H1 (cell line): ENCODE measurements at regions not wholly inside any gene's neighbourhood (a gene's known extent, or its start where the extent isn't known, plus 50 kb on each side); places are given as distances from the start of the nearest gene placed in this dataset.
A peak's percentile ranks its signal among the peaks of the same experiment; 100 is the strongest.

Experiments used
- CTCF ChIA-PET: fragments of 300-600 bp; sonication (Branson Sonifier 250); formaldehyde crosslinking; loops from one replicate; lab custom pipeline; 2021; ENCODE audit not compliant: partially characterized antibody; lab: Charles Lee
- POLR2A ChIA-PET: fragments of 300-600 bp; sonication (Branson Sonifier 250); formaldehyde crosslinking; loops from one replicate; lab custom pipeline; 2021; ENCODE audit warnings: inconsistent platforms; ENCODE audit not compliant: partially characterized antibody; lab: Charles Lee
- DNase-seq, 2 experiments: peaks; one replicate each; pipeline versions ENCODE4 v3.0.0 to v3.0.0-alpha.2; 2010 to 2022; ENCODE audit warnings: low spot score in 2 of 2, low read depth in 1 of 2, mixed read lengths in 1 of 2
- FAIRE-seq: peaks from 2 replicates; lab custom pipeline; 2011; peaks lifted over from hg19 to GRCh38; lab: Jason Lieb, UNC
- H2AFZ ChIP-seq: 2 replicates; pipeline ENCODE4 v1.8.1; 2012; ENCODE audit warnings: low read length, inconsistent platforms
- H2AK5ac ChIP-seq: 2 replicates; pipeline ENCODE4 v1.6.1; 2013; ENCODE audit warnings: low read depth, low read length
- H2BK120ac ChIP-seq: replicated peaks from 2 replicates; pipeline ENCODE3; 2013; ENCODE audit warnings: low read depth, low read length, inconsistent platforms
- H2BK12ac ChIP-seq: 2 replicates; pipeline ENCODE4 v1.6.1; 2013; ENCODE audit warnings: low read depth, low read length
- H2BK15ac ChIP-seq: 2 replicates; pipeline ENCODE4 v1.6.1; 2013; ENCODE audit warnings: low read length
- H2BK20ac ChIP-seq: 2 replicates; pipeline ENCODE4 v1.6.1; 2013; ENCODE audit warnings: low read length
- H2BK5ac ChIP-seq: 2 replicates; pipeline ENCODE4 v1.6.1; 2013; ENCODE audit warnings: low read depth, low read length
- H3K14ac ChIP-seq: 2 replicates; pipeline ENCODE4 v1.6.1; 2013; ENCODE audit warnings: inconsistent platforms; ENCODE audit not compliant: insufficient read length
- H3K18ac ChIP-seq: 2 replicates; pipeline ENCODE4 v1.6.1; 2013; ENCODE audit warnings: low read length; ENCODE audit errors: extremely low read depth
- H3K23ac ChIP-seq: 2 replicates; pipeline ENCODE4 v1.6.1; 2013; ENCODE audit warnings: inconsistent platforms; ENCODE audit not compliant: insufficient read length
- H3K23me2 ChIP-seq: 2 replicates; pipeline ENCODE4 v1.6.1; 2013; ENCODE audit warnings: low read depth, low read length
- H3K27ac ChIP-seq: 2 replicates; pipeline ENCODE4 v1.6.1; 2011; ENCODE audit warnings: low read depth, low read length, inconsistent platforms
- H3K27me3 ChIP-seq, 4 experiments: replicated peaks in 1 of 4; 1 replicate in 1 of 4; 2 replicates in 3 of 4; pipeline versions ENCODE4 v1.6.1 to v1.8.1; 2011 to 2013; ENCODE audit warnings: low read length in 3 of 4, mild to moderate bottlenecking in 3 of 4, inconsistent platforms in 2 of 4, mixed read lengths in 2 of 4, moderate library complexity in 1 of 4; ENCODE audit not compliant: control insufficient read depth in 3 of 4, insufficient read depth in 3 of 4; ENCODE audit errors: extremely low read depth in 1 of 4
- H3K36me3 ChIP-seq, 4 experiments: 2 replicates each; pipeline versions ENCODE4 v1.6.1 to v1.8.1; 2011 to 2013; ENCODE audit warnings: mild to moderate bottlenecking in 4 of 4, low read length in 3 of 4, moderate library complexity in 2 of 4, control low read depth in 1 of 4, inconsistent platforms in 1 of 4; ENCODE audit not compliant: insufficient read depth in 4 of 4, control insufficient read depth in 2 of 4
- H3K4ac ChIP-seq: replicated peaks from 2 replicates; pipeline ENCODE3; 2013; ENCODE audit warnings: low read length, low read depth, mixed read lengths, inconsistent platforms; ENCODE audit not compliant: insufficient read length
- H3K4me1 ChIP-seq, 4 experiments: replicated peaks in 1 of 4; 1 replicate in 1 of 4; 2 replicates in 3 of 4; pipeline versions ENCODE4 v1.6.1 to v1.8.1; 2011 to 2013; ENCODE audit warnings: low read length in 3 of 4, inconsistent platforms in 2 of 4, mixed read lengths in 1 of 4; ENCODE audit not compliant: insufficient read depth in 4 of 4, control insufficient read depth in 3 of 4
- H3K4me2 ChIP-seq, 2 experiments: 2 replicates each; pipeline versions ENCODE4 v1.6.1 to v1.8.1; 2011 to 2013; ENCODE audit warnings: low read depth in 2 of 2, low read length in 2 of 2, control low read depth in 1 of 2, inconsistent platforms in 1 of 2, mild to moderate bottlenecking in 1 of 2; ENCODE audit not compliant: insufficient read depth in 1 of 2
- H3K4me3 ChIP-seq, 4 experiments: fragments of 200-600, 300-600 bp in 1 of 4; sonication (generic), shearing (Covaris generic), sonication (Bioruptor Twin) in 1 of 4; 2 replicates each; pipeline versions ENCODE4 v1.5.1 to v1.8.1; 2011 to 2016; ENCODE audit warnings: low read length in 4 of 4, low read depth in 3 of 4, control low read depth in 2 of 4, inconsistent platforms in 2 of 4, mild to moderate bottlenecking in 2 of 4, mixed read lengths in 1 of 4, moderate library complexity in 1 of 4; ENCODE audit not compliant: insufficient read depth in 2 of 4; ENCODE audit errors: extremely low read depth in 1 of 4
- H3K56ac ChIP-seq: replicated peaks from 2 replicates; pipeline ENCODE3; 2013; ENCODE audit warnings: low read depth, mild to moderate bottlenecking, mixed read lengths, low read length, inconsistent platforms; ENCODE audit not compliant: insufficient read length
- H3K79me1 ChIP-seq: 2 replicates; pipeline ENCODE4 v1.6.1; 2013; ENCODE audit warnings: low read depth, low read length, control low read depth
- H3K79me2 ChIP-seq, 2 experiments: 2 replicates each; pipeline versions ENCODE4 v1.6.1 to v1.8.1; 2012 to 2013; ENCODE audit warnings: low read length in 2 of 2, mild to moderate bottlenecking in 2 of 2, inconsistent platforms in 1 of 2; ENCODE audit not compliant: insufficient read depth in 2 of 2, control insufficient read depth in 1 of 2
- H3K9ac ChIP-seq, 4 experiments: replicated peaks in 1 of 4; 1 replicate in 1 of 4; 2 replicates in 3 of 4; pipeline versions ENCODE4 v1.6.1 to v1.8.1; 2011 to 2013; ENCODE audit warnings: low read depth in 3 of 4, low read length in 3 of 4, control low read depth in 2 of 4, mild to moderate bottlenecking in 2 of 4, moderate library complexity in 2 of 4, inconsistent platforms in 1 of 4; ENCODE audit errors: extremely low read depth in 1 of 4
- H3K9me3 ChIP-seq, 2 experiments: 2 replicates each; pipeline versions ENCODE4 v1.6.1 to v1.8.1; 2012 to 2013; ENCODE audit warnings: mild to moderate bottlenecking in 2 of 2, moderate library complexity in 2 of 2, control low read depth in 1 of 2, inconsistent platforms in 1 of 2, low read depth in 1 of 2, low read length in 1 of 2, mixed read lengths in 1 of 2; ENCODE audit not compliant: insufficient read depth in 2 of 2
- H4K20me1 ChIP-seq, 2 experiments: replicated peaks in 1 of 2; 2 replicates each; pipeline versions ENCODE3 to v1.8.1; 2011 to 2013; ENCODE audit warnings: inconsistent platforms in 2 of 2, low read length in 2 of 2, mild to moderate bottlenecking in 1 of 2; ENCODE audit not compliant: insufficient read depth in 2 of 2, control insufficient read depth in 1 of 2
- H4K5ac ChIP-seq: 2 replicates; pipeline ENCODE4 v1.6.1; 2013; ENCODE audit warnings: low read length, low read depth, mixed read lengths, inconsistent platforms; ENCODE audit not compliant: insufficient read length
- H4K8ac ChIP-seq: 2 replicates; pipeline ENCODE4 v1.8.0; 2013; ENCODE audit warnings: mild to moderate bottlenecking, moderate library complexity, low read length, inconsistent platforms; ENCODE audit not compliant: insufficient read depth; ENCODE audit errors: extremely low read depth
- H4K91ac ChIP-seq: replicated peaks from 2 replicates; pipeline ENCODE3; 2013; ENCODE audit warnings: low read length, mixed read lengths, inconsistent platforms; ENCODE audit not compliant: insufficient read length
- BACH1 ChIP-seq: IDR thresholded peaks from 2 replicates; pipeline ENCODE4 v1.6.1; 2012; ENCODE audit warnings: low read length, improper control_type of control experiment
- CEBPB ChIP-seq: IDR thresholded peaks from 2 replicates; pipeline ENCODE4 v1.6.1; 2012; ENCODE audit warnings: low read depth, low read length
- CHD2 ChIP-seq: IDR thresholded peaks from 2 replicates; pipeline ENCODE4 v1.6.1; 2012; ENCODE audit warnings: low read length, improper control_type of control experiment
- CTCF ChIP-seq, 3 experiments: IDR thresholded peaks; 1 replicate in 2 of 3; 2 replicates in 1 of 3; pipeline versions ENCODE4 v1.5.1 to v1.6.1; 2011; ENCODE audit warnings: low read length in 3 of 3, mild to moderate bottlenecking in 3 of 3, inconsistent platforms in 2 of 3, low read depth in 1 of 3, moderate library complexity in 1 of 3; ENCODE audit not compliant: insufficient read depth in 1 of 3; ENCODE audit errors: control extremely low read depth in 1 of 3
- EGR1 ChIP-seq: IDR thresholded peaks from 2 replicates; pipeline ENCODE4 v1.6.1; 2011; ENCODE audit warnings: low read depth, low read length, borderline replicate concordance
- EZH2 ChIP-seq: fragments of 200-600 bp; sonication (generic); IDR thresholded peaks from 2 replicates; pipeline ENCODE4 v1.7.1; 2012; ENCODE audit warnings: low read depth, mild to moderate bottlenecking, moderate library complexity, low read length, inconsistent platforms; ENCODE audit not compliant: severe bottlenecking
- KDM1A ChIP-seq: fragments of 200-600, 300-600 bp; sonication (generic); IDR thresholded peaks from 2 replicates; pipeline ENCODE4 v1.7.1; 2016; ENCODE audit warnings: mild to moderate bottlenecking, low read length, borderline replicate concordance
- PHF8 ChIP-seq: fragments of 200-600 bp; sonication (generic); conservative IDR thresholded peaks from 2 replicates; pipeline ENCODE4 v1.7.1; 2012; ENCODE audit warnings: low read depth, mild to moderate bottlenecking, inconsistent platforms, low read length, moderate library complexity
- RAD21 ChIP-seq, 2 experiments: IDR thresholded peaks in 1 of 2; conservative IDR thresholded peaks in 1 of 2; 2 replicates each; pipeline ENCODE4 v1.6.1; 2011; ENCODE audit warnings: low read depth in 2 of 2, low read length in 2 of 2, improper control_type of control experiment in 1 of 2, inconsistent platforms in 1 of 2, mild to moderate bottlenecking in 1 of 2, moderate library complexity in 1 of 2
- RXRA ChIP-seq: IDR thresholded peaks from 2 replicates; pipeline ENCODE4 v1.6.1; 2011; ENCODE audit warnings: low read depth, mild to moderate bottlenecking, low read length, moderate library complexity; ENCODE audit not compliant: insufficient read depth
- SAP30 ChIP-seq: fragments of 300-600 bp; sonication (generic); IDR thresholded peaks from 2 replicates; pipeline ENCODE4 v1.7.1; 2012; ENCODE audit warnings: low read length, moderate library complexity, mild to moderate bottlenecking, inconsistent platforms; ENCODE audit not compliant: insufficient read depth, insufficient replicate concordance
- SIX5 ChIP-seq: IDR thresholded peaks from 2 replicates; pipeline ENCODE4 v1.6.1; 2011; ENCODE audit warnings: mild to moderate bottlenecking, low read depth, low read length
- WGBS, 2 experiments: shearing (Covaris generic) in 1 of 2; methylation state at CpG; one replicate each; pipeline versions ENCODE4 v1.1.6 to v1.1.7; 2013 to 2015; ENCODE audit warnings: low lambda C conversion rate in 2 of 2, mixed read lengths in 2 of 2, inconsistent platforms in 1 of 2, low coverage in 1 of 2, missing lambda C conversion rate in 1 of 2; ENCODE audit not compliant: insufficient replicate concordance in 2 of 2, insufficient coverage in 1 of 2, insufficient read length in 1 of 2; ENCODE audit errors: extremely low coverage in 1 of 2, missing lambda C conversion rate in 1 of 2; 5-methylcytosine and 5-hydroxymethylcytosine counted together

GRCh38 chr5:167255926-167256325, 1035.5 kb upstream of the WWC1 start:
- Histone ChIP-seq H3K79me2 (no peaks in the 10 kb centered on the region), H3K18ac (no peak overlapping the region), H4K20me1 (no peaks in the 10 kb centered on the region), H3K4me3 (no peak overlapping the region), H3K27ac (no peak overlapping the region), H2BK20ac (no peak overlapping the region), H3K4me1 (peaks cover 0 to 4% (median 2%) of the 10 kb centered on the region in 4 experiments; a peak in 3 of 7 replicates), H2AFZ (peak overlapping the region; percentile 56; the same call in 1 of the 2 replicates), H3K9ac (no peak overlapping the region), H3K4me2 (no peak overlapping the region), H4K5ac (no peak overlapping the region), H3K14ac (no peak overlapping the region), H3K56ac (no peak overlapping the region), H2BK15ac (no peak overlapping the region; the same call in 1 of the 2 replicates), H3K36me3 (no peaks in the 10 kb centered on the region), H3K79me1 (no peaks in the 10 kb centered on the region), H2BK120ac (no peak overlapping the region), H4K8ac (no peak overlapping the region), H3K23ac (no peak overlapping the region), H2BK5ac (no peak overlapping the region), H3K9me3 (no peaks in the 10 kb centered on the region), H3K4ac (no peak overlapping the region), H2BK12ac (no peak overlapping the region), H2AK5ac (no peak overlapping the region), H4K91ac (no peak overlapping the region), H3K27me3 (no peaks in the 10 kb centered on the region), H3K23me2 (no peaks in the 10 kb centered on the region)
- POLR2A ChIA-PET, result no interaction called here
- 88% methylated on average over 2 of the region's 2 CpGs; no CpG with 5 or more reads in 1 of the 2 experiments for WGBS, 2 experiments
- FAIRE-seq (no peak), DNase-seq (no peak)
- CTCF ChIA-PET, result interaction anchor here (0.6 to 1.2 kb wide), 6 partner anchors 41 to 791 kb away, joined by 3 to 6 read pairs (median 3); no protein-coding TSS in a partner anchor
- TF ChIP-seq EGR1 (no peak), CEBPB (no peak), CTCF (IDR thresholded peaks at IDR 0.05; ENCODE audit: control extremely low read depth in 1 of 3, insufficient read depth in 1 of 3, low read depth in 1 of 3, low read length in 3 of 3) (no peak), KDM1A (no peak), SAP30 (no peak), CHD2 (no peak), BACH1 (no peak), SIX5 (no peak), RAD21 (IDR thresholded peaks at IDR 0.05 in 1 of 2, conservative IDR thresholded peaks at IDR 0.05 in 1 of 2; ENCODE audit: low read depth in 2 of 2, low read length in 2 of 2) (no peak), RXRA (no peak), PHF8 (no peak), EZH2 (no peak)
